Cerebellar cortex (tissue), 1 donor: ENCODE measurements at regions not wholly inside any gene's neighbourhood (a gene's known extent, or its start where the extent isn't known, plus 50 kb on each side); places are given as distances from the start of the nearest gene placed in this dataset.

Experiments used
- DNase-seq: peaks from one replicate; pipeline ENCODE4 v3.0.0-alpha.2; 2015; ENCODE audit warnings: low spot score

DNA sequence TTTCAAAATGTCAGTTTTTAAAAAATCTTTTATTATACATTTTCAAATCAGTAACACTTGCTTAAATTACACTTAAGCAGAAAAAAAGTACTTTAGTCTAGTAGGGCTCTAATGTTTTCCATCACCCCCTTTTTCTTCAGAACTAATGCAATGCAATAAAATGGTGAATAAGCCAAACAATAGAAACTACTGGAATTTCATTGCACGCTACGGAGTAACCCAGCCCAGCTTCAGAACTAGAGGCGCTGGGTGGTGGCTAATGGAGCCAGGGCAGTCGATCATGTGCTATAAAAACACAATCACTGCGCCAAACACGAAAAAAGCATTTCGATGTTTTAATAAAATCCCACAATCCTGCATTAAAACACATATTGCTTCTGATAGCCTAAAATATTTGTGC is 59.9 kb upstream of the ODAD2 start:
- no peak for DNase-seq

DNA sequence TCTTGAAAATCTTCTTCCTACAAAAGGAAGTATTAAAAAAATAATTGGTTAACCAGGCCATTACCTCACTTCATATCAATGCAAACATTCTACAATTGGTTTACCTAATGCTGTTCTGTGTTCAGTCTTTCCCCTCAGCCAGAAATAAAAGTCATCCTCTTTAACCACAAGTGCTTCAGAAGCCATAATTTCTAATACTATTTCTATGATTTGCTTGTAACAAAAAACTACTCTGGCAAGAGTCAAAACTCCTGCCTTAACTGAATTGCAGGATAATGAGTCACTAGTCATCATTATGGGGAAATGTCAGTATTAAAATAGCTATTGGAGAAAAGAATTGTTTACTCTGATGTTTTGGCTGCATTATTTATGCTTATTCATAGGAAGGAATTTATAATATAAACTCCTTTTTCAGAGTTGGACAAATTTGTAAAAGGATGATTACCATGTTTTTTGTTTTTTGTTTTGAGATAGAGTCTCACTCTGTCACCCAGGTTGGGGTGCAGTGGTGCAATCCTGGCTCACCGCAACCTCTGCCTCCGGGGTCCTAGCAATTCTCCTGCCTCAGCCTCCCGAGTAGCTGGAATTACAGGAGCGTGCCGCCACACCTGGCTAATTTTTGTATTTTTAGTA is 55.5 kb upstream of the ODAD2 start:
- no peak for DNase-seq

DNA sequence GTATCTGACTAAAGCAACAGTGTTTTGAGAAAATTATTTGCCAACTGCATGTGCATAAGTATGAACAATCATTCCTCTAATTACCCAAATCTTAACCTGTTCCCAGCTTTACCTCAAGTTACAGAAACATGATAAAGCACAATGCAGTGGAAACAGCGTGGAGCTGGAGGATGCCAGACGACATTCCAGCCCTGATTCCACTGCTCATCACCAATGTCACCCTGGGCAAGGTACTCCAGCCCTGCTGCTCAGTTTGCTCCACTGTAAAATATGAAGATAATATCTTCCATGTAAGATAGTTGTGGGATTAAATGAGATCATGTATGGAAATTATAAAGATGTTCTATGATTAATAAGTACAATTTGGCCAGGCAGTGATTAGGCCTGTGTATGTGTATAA is 50.4 kb upstream of the ODAD2 start:
- DNase-seq, result no peak
